Ishikawa (cell line): ENCODE measurements at regions not wholly inside any gene's neighbourhood (a gene's known extent, or its start where the extent isn't known, plus 50 kb on each side); places are given as distances from the start of the nearest gene placed in this dataset.

ENCODE experiments used
- CEBPB ChIP-seq: IDR thresholded peaks from 2 replicates; pipeline ENCODE4 v1.6.1; 2012
- CREB1 ChIP-seq: IDR thresholded peaks from 2 replicates; pipeline ENCODE4 v1.6.1; 2012; ENCODE audit warnings: low read depth
- EGR1 ChIP-seq: IDR thresholded peaks from 2 replicates; pipeline ENCODE4 v1.6.1; 2012
- EP300 ChIP-seq: IDR thresholded peaks from 2 replicates; pipeline ENCODE4 v1.6.1; 2012; ENCODE audit warnings: borderline replicate concordance
- FOXM1 ChIP-seq: IDR thresholded peaks from 2 replicates; pipeline ENCODE4 v1.6.1; 2012; ENCODE audit warnings: low read depth, borderline replicate concordance
- MAX ChIP-seq: IDR thresholded peaks from 2 replicates; pipeline ENCODE4 v1.6.1; 2012
- NFIC ChIP-seq: IDR thresholded peaks from 2 replicates; pipeline ENCODE4 v1.6.1; 2012
- RAD21 ChIP-seq: IDR thresholded peaks from 2 replicates; pipeline ENCODE4 v1.6.1; 2012; ENCODE audit warnings: low read depth
- REST ChIP-seq: IDR thresholded peaks from 2 replicates; pipeline ENCODE4 v1.6.1; 2012; ENCODE audit warnings: low read depth, mild to moderate bottlenecking
- TAF1 ChIP-seq: IDR thresholded peaks from 2 replicates; pipeline ENCODE4 v1.6.1; 2012; ENCODE audit warnings: low read depth, mild to moderate bottlenecking
- TCF12 ChIP-seq: IDR thresholded peaks from 2 replicates; pipeline ENCODE4 v1.6.1; 2012; ENCODE audit warnings: low read depth
- TEAD4 ChIP-seq: IDR thresholded peaks from 2 replicates; pipeline ENCODE4 v1.6.1; 2012
- USF1 ChIP-seq: IDR thresholded peaks from 2 replicates; pipeline ENCODE4 v1.6.1; 2012
- YY1 ChIP-seq: IDR thresholded peaks from 2 replicates; pipeline ENCODE4 v1.6.1; 2012; ENCODE audit warnings: low read depth
- ZBTB7A ChIP-seq: IDR thresholded peaks from 2 replicates; pipeline ENCODE4 v1.6.1; 2012; ENCODE audit warnings: low read depth

DNA sequence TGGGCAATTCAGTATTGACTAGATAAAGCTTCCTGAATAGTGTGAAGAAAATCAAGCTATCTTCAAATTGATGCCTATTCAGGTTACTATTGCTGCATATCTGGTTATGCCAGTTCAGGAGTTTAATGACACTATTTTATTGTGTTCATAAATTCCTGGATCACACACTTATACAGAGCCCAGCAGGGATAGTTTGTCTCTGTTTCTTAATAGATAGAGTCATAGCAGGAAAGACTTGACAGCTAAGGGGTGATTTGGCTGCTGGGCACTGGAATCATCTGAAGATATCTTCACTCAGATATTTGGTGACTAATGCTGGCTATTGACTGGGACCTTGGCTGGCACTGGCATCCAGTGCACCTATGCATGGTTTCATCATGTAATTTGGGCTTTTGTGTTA, 187.8 kb downstream of the PYDC2 start:
- TF ChIP-seq EP300 (no peak), FOXM1 (no peak), CREB1 (no peak), REST (no peak), TAF1 (no peak), YY1 (no peak), TCF12 (no peak)

- TF ChIP-seq RAD21 (no peak), MAX (no peak), ZBTB7A (no peak), EGR1 (no peak), FOXM1 (no peak), CREB1 (no peak), YY1 (no peak), TCF12 (no peak), TEAD4 (no peak), CEBPB (no peak), TAF1 (no peak), REST (no peak), NFIC (no peak), EP300 (no peak), USF1 (no peak)
Observed at GRCh38 chr3:191649626-191650025, 188.7 kb downstream of the PYDC2 start.

DNA sequence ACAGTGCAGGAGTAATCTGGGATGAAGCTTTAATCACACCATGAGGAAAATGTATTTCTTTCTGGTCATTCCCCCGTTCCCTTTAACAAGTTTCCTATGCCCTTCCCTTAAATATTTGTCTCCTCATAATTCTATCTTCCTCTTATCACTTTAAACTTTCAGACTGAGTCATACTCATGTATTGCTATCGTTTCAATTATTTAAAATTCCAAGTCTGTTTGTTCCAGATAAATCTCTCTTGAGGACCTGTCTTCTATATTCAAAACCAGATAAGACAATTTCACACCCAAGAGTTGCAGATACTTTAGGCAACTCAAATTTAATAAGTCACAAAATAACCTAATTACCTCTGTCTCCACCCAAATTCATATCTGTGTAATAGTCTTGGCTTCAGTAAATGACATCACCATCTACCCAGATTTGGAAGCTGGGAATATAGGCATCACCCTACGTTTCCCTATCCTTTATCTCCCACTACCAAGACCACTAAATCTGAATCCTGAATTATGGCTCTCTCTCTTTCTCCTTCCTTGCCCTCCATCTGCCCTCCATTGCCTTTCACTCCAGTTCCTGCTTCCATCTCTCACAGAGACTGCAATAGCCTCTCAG, 220.1 kb downstream of the PYDC2 start:
- TF ChIP-seq EP300, result no peak
- TF ChIP-seq NFIC, result no peak
- no peak for TF ChIP-seq EGR1
- TF ChIP-seq USF1, result no peak
- TF ChIP-seq TEAD4, result no peak
- TF ChIP-seq REST, result no peak
- no peak for TF ChIP-seq TCF12
- no peak for TF ChIP-seq CREB1
- no peak for TF ChIP-seq CEBPB

GRCh38 chr3:191682961-191683360, 222.0 kb downstream of the PYDC2 start:
- TF ChIP-seq TCF12 (no peak), ZBTB7A (no peak), TAF1 (no peak), YY1 (no peak), FOXM1 (no peak), TEAD4 (no peak), CEBPB (no peak)

DNA sequence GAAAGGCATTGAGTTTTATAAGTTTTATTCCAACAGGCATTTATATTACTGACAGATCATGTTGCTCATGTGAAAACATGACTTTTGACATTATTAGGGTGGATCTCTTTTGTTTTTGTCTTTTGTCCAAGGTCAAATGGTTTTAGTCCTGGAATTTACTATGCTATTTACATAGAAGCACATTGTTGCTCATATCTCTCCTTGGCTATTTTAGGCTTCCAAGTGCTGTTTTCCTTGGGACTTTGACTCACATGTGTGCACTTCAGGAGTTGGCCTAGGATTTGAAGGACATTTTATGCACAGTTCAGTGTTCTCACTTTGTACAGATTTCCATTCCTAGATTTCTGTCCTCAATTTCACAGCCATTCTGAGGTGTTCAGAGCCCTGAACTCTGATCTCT, 225.7 kb downstream of the PYDC2 start:
- TF ChIP-seq EP300 (no peak), TEAD4 (no peak), NFIC (no peak), RAD21 (no peak), CREB1 (no peak), ZBTB7A (no peak), FOXM1 (no peak), EGR1 (no peak), CEBPB (no peak), YY1 (no peak), REST (no peak), USF1 (no peak), TAF1 (no peak), TCF12 (no peak), MAX (no peak)
